GM12875 (cell line): ENCODE measurements at regions not wholly inside any gene's neighbourhood (a gene's known extent, or its start where the extent isn't known, plus 50 kb on each side); places are given as distances from the start of the nearest gene placed in this dataset.

ENCODE experiments used
- H3K4me3 ChIP-seq: one replicate; pipeline ENCODE4 v1.5.1; 2011; ENCODE audit warnings: low read depth, low read length, control low read depth
- TF ChIP-seq, protein P1 (sequence below): IDR thresholded peaks from 2 replicates; pipeline ENCODE4 v1.5.1; 2011; ENCODE audit warnings: low read depth, mild to moderate bottlenecking, control low read depth, inconsistent platforms, low read length, moderate library complexity, borderline replicate concordance; ENCODE audit not compliant: insufficient read depth

DNA sequence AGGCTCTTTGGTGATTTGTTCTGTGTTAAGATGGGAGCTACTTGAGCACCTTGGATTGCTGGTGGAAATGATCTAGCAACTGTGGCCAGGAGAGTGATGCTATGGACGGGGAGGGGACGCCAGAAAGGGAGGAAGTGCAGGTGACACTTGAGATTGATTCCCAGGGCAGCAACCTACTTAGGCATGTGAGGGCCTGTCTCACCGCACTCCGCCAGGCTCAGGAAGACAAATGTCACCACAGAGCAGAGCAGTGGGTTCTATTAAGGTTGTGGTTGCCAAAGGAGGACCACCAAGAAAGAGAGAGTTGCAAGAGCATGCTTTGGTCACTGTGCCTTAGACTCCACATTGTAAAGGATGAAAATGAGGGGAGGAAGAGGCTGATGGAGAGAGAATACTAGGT lies 404.3 kb downstream of the IRX1 start:
- H3K4me3 ChIP-seq, result no peak overlapping the region
- TF ChIP-seq, protein P1, sequence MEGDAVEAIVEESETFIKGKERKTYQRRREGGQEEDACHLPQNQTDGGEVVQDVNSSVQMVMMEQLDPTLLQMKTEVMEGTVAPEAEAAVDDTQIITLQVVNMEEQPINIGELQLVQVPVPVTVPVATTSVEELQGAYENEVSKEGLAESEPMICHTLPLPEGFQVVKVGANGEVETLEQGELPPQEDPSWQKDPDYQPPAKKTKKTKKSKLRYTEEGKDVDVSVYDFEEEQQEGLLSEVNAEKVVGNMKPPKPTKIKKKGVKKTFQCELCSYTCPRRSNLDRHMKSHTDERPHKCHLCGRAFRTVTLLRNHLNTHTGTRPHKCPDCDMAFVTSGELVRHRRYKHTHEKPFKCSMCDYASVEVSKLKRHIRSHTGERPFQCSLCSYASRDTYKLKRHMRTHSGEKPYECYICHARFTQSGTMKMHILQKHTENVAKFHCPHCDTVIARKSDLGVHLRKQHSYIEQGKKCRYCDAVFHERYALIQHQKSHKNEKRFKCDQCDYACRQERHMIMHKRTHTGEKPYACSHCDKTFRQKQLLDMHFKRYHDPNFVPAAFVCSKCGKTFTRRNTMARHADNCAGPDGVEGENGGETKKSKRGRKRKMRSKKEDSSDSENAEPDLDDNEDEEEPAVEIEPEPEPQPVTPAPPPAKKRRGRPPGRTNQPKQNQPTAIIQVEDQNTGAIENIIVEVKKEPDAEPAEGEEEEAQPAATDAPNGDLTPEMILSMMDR, result no peak

DNA sequence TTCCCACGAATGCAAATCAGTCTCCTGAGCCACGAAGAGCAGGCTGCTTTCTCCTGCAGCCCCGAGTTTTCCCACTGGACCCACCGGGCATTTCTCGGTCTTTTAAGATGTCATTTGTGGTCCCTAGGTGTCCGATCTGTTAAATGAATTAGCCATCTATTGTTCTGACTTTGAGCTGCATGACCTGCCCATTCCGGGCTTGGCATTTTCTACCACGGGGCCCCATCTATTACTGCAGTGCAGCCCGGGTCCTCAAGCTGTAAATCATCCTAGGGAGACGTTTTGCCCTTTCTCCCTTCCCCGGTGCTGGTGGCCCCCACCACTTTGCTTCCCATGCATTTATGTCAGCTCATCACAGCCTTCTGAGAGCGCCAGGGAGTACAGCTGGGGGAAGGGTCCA lies 405.4 kb downstream of the IRX1 start:
- no peak overlapping the region for H3K4me3 ChIP-seq
- TF ChIP-seq, protein P1, result no peak

DNA sequence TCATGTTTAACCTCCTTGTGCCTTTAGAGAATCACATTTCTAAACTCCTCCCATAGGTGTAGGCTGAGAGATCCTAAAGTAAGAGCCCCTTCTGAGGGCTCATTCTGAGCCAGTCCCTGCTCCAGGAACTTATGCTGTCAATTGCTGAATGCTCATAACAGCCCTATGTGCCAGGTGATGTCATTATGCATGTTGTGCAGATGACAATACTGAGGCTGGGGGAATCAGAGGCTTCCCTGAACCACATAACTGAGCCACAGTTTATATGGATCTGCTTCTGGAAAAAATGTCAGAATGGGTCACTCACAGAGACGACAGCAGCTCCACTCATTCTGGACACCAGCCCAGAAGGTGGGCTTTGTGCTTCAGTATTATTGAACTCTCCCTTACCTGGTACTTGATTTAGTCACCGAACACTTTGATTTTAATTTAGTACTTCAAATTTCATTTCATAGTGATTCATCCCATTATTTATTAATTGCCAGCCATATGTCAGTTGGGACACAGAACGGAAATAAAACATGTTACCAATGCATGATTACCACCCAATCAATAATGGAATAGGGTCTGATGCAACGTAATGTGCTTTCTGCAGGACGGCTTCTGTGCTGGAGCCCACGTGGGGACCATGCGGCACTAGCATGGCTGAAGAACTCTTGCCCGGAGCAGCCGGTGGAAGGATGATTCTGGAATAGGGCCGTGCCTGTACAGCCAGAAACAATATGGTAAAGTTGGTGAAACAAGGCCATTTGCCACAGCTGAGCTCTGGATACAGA lies 406.3 kb downstream of the IRX1 start:
- TF ChIP-seq, protein P1, result no peak
- no peak overlapping the region for H3K4me3 ChIP-seq

DNA sequence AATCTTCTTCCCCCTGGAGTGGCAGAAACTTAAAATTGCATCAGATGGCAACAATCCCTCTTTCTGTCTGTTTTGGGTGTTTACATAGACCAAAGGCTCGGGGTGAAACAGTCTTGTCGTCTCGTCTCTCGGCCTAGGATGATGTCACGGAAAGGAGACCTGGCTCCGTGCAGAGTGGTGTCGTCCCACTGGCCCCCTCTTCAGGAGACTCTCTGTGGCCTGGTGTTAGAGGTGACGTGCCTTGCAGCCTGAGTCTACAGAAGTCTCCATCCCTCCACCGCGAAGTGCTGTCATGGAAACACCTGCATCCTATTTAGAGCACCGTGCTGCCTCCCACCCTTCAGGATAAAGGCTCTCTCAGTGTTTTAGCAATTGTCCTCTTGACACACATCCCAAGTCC lies 409.7 kb downstream of the IRX1 start:
- H3K4me3 ChIP-seq, result no peak overlapping the region
- TF ChIP-seq, protein P1, result no peak

DNA sequence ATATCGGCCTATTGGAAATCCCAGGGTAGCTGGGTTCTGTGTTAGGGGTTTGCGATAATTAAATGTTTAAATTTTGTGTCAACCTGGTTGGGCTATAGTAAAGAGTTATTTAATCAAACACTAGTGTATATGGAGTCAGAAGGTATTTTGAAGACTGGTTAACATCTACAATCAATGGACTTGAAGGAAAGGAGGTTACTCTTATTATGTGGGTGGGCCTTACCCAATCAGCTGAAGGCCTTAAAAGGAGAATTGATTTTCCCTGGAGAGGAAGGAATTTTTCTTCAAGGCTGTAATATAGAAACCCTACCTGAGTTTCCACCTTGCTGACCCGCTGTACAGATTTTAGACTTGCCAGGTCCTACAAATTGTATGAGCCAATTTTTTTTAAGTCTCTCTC lies 411.4 kb downstream of the IRX1 start:
- no peak overlapping the region for H3K4me3 ChIP-seq
- TF ChIP-seq, protein P1, result no peak

DNA sequence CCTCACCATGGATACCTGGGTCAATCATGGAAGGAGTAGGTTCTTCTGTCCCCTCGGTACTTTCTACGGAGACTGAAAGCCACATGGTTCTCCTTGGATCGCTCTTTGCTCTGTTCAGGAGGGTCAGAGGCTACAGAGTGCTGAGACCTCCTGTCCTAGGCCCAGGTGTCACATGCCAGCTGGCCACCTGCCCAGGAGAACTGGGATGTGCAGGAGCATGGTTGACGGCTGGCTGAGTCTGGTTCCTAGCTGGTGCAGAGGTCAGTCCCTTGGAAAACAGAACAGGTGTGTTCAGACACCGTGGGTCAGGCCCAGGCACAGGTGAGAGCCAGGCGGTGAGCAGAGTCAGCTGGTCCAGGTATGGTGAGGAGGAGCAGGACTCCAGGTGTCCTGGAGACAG lies 416.3 kb downstream of the IRX1 start:
- TF ChIP-seq, protein P1, result no peak
- no peak overlapping the region for H3K4me3 ChIP-seq
